HuH-7 (cell line): ENCODE measurements at regions not wholly inside any gene's neighbourhood (a gene's known extent, or its start where the extent isn't known, plus 50 kb on each side); places are given as distances from the start of the nearest gene placed in this dataset.
A peak's percentile ranks its signal among the peaks of the same experiment; 100 is the strongest.

Source experiments
- DNase-seq: peaks from one replicate; pipeline ENCODE4 v3.0.0; 2011; ENCODE audit warnings: low spot score

GRCh38 chr7:85659364-85659763 lies 472.5 kb upstream of the SEMA3D start:
- DNase-seq, result no peak

- DNase-seq, result no peak
These were observed 468.4 kb upstream of the SEMA3D start for GRCh38 chr7:85655252-85655651.

- no peak for DNase-seq
These were observed 457.4 kb upstream of the SEMA3D start for GRCh38 chr7:85644272-85644671.

- DNase-seq, result no peak
These were observed 454.5 kb upstream of the SEMA3D start for GRCh38 chr7:85641331-85641730.

GRCh38 chr7:85638394-85638793 lies 451.5 kb upstream of the SEMA3D start:
- DNase-seq, result no peak

- DNase-seq, result no peak
These were observed 448.1 kb upstream of the SEMA3D start for GRCh38 chr7:85634951-85635350.

GRCh38 chr7:85630904-85631600 lies 444.2 kb upstream of the SEMA3D start:
- peak; percentile 32 for DNase-seq

- DNase-seq, result no peak
These were observed 441.1 kb upstream of the SEMA3D start for GRCh38 chr7:85627791-85628586.

GRCh38 chr7:85622059-85622458 lies 435.2 kb upstream of the SEMA3D start:
- DNase-seq, result no peak

- DNase-seq, result no peak
These were observed 434.3 kb upstream of the SEMA3D start for GRCh38 chr7:85620936-85621685.

GRCh38 chr7:85619236-85619635 lies 432.4 kb upstream of the SEMA3D start:
- no peak for DNase-seq

GRCh38 chr7:85614684-85615083 lies 427.8 kb upstream of the SEMA3D start:
- DNase-seq, result no peak

- DNase-seq, result no peak
These were observed 425.7 kb upstream of the SEMA3D start for GRCh38 chr7:85612514-85612913.

GRCh38 chr7:85608804-85609203 lies 421.9 kb upstream of the SEMA3D start:
- DNase-seq, result no peak

- DNase-seq, result no peak
These were observed 415.3 kb upstream of the SEMA3D start for GRCh38 chr7:85602196-85602595.

- no peak for DNase-seq
These were observed 413.5 kb upstream of the SEMA3D start for GRCh38 chr7:85600395-85600794.

- no peak for DNase-seq
These were observed 410.0 kb upstream of the SEMA3D start for GRCh38 chr7:85596827-85597226.

GRCh38 chr7:85595750-85596178 lies 408.9 kb upstream of the SEMA3D start:
- no peak for DNase-seq

- no peak for DNase-seq
These were observed 406.5 kb upstream of the SEMA3D start for GRCh38 chr7:85593355-85593754.

GRCh38 chr7:85587785-85588184 lies 400.9 kb upstream of the SEMA3D start:
- no peak for DNase-seq

- DNase-seq, result no peak
These were observed 399.2 kb upstream of the SEMA3D start for GRCh38 chr7:85586091-85586490.

GRCh38 chr7:85583131-85583953 lies 396.5 kb upstream of the SEMA3D start:
- no peak for DNase-seq
